GM21825 (cell line): ENCODE measurements at regions not wholly inside any gene's neighbourhood (a gene's known extent, or its start where the extent isn't known, plus 50 kb on each side); places are given as distances from the start of the nearest gene placed in this dataset.
"Not testable (repeated sequence)": the region's sequence is repeated elsewhere in the genome, so short reads cannot be mapped to it uniquely, and the experiment has no call there.

Experiments
- ATAC-seq: cut with Tn5 transposase; IDR thresholded peaks from one replicate; pipeline ENCODE4 v1.9.1; 2021; ENCODE audit warnings: mild to moderate bottlenecking, moderate library complexity; ENCODE audit not compliant: unreplicated experiment

DNA sequence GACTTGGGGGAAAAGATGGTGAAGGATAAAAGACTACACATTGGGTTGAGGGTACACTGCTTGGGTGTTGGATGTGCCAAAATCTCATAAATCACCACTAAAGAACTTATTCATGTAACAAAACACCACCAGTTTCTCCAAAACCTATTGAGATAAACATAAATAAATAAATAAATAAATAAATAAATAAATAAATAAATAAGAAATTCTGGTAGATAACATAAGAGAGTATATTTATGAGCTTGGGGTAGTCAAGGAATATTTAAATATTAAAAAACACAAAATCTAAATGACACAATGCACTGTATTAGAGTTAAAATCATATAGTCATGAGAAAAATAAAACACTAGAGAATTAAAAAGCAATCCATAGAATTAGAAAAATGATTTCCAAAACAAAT is 333.5 kb upstream of the NRG3 start:
- no peak for ATAC-seq

DNA sequence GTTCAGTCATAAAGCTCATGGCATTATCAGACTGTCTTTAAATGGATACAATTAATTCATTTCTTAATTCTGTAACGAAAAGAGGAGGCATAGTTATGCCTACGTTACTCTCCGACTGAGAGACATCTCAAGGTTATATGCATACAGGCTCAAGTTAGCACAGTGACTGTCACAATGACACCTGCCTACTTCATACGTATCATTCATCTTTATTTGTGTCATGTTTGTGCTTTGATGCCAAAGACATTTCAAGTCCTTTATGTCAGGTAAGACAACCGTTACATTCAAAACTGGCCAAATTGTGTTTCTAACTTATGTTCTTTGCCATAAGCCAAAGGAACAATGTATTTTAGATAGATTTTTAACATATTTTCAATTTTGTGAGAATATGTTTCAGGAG is 328.8 kb upstream of the NRG3 start:
- no peak for ATAC-seq

DNA sequence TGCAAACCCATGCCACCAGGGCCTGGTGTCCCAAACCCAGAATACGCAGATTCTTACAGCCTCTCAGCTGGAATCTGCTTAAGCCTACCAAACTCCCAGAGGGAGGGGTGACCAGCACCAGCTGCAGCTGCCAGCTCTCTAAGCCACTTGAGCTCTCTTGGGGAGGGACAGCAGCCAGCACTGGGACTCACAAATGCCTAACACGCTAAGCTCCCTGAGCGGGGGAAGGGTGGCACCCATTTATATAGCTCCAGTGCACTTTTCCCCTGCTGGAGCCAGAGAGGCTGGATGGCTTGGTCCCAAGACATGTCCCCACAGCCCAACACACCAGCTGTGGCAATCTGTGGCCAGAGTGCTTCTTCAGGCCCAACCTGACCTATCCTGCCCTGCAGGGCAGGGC is 326.8 kb upstream of the NRG3 start:
- no peak for ATAC-seq

DNA sequence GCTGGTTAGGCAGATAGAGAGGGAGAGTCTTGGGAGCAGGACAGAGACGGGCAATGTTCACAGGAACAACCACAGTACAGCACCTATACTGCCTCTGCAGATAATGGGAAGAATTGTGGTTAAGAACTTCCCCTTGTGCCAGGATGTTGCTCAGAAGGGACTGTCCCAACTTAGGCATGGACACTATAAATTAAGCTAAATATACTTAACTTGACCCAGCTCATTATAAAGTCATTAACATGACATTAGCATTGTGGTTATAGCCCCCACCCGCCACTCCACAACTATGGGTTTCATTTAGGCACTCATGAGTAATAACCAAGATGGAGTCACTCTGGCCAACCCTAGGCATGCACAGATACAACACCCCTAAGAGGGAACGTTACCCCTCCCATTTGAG is 310.9 kb upstream of the NRG3 start:
- ATAC-seq: no peak

DNA sequence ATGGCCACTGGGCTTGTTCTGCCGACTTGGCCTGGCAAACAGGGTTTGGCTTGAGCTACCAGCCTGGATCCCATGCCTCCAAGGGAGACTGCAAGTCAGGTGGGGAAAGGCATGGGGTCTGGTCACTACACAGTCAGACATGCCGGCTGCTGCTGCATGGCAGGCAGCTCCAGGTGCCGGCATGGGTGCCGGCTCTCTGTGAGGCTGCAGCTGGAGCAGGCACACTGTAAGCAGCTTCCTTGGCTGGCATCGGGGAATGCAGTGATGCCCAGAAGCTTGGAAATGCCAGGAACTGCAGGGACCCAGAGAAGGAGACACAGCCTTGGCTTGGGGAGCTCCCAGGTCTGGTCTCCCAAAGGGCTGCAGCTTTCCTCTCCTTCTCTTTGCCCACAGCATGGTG is 305.5 kb upstream of the NRG3 start:
- ATAC-seq: no peak

DNA sequence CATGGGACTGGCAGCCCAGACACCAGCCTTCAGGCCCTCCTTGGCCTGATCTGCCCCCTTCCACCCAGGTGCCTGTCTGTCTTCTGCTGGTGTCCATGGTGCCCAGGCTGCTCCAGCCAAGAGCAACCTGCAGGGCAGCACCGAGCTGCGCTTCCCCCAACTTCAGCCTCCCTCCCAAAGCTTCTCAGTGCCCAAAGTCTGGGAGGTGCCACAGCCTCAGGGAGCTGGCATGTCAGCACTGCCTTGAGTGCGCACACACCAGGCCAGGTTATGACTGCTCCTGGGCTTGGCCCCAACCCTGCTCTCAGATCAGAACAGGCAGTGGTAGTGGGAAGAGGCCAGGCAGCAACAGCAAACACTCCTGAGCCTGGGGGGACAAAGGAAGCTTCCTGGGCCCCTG is 304.6 kb upstream of the NRG3 start:
- no peak for ATAC-seq

DNA sequence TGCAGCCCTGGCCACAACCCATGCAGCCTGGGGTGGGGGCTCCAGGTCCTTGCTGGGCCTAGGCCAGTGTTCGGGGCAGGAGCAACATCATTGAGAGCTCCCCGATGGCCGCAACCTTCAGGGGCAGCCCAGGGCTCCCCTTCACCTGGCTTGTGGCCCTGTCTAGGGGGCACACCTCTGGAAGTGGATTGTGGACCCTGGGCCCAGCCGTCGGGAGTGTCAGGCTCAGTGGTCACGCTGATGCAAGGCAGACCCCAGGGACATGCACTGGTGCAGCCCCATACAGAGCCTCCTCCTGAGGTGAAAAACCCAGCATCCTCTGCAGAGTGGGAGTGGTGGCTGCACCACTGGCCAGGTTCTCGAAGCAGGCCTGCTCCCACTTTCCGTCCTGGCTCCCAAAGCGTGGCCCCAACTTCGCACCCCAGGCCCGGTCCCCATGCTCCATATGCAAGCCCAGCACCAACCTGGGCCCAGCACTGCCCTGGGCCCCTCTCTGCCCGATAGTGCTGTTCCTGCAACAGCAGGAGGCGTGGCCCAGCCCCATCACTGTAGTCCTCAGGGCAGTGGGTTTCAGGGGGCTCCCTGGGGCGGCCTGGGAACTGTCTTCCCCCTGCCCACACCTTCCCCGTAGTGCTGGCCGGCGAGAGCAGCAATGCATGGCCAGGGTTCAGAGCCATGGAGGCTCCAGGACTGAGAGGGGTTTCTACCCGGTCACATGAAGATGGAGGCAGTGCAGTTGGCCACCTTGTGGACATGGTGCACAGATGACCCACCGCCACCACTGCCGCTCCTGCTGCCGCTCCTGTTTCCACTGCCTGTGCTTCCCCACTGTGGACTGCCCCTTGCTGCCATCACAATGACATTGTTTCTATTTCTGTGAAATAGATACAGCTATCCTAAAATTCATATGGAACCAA is 303.9 kb upstream of the NRG3 start:
- ATAC-seq: no peak

DNA sequence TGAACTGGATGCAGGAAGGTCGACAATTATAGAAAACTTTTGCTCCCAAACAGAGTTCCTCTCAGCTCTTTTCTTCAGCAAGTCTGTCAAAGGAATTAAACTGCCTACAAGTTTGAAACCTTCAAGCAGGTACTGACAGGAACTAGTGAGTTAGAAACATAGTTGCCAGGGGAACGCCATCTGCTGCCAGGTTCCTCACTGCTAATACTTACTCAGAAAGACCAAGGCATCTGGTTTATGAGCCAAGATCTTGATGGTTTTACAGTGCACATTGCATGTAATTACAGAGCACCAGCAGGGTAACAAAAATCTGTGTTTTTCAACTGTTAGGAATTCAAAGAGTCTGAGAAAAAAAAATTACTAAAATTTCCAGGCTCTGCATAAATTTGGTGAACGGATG is 300.0 kb upstream of the NRG3 start:
- ATAC-seq: no peak

DNA sequence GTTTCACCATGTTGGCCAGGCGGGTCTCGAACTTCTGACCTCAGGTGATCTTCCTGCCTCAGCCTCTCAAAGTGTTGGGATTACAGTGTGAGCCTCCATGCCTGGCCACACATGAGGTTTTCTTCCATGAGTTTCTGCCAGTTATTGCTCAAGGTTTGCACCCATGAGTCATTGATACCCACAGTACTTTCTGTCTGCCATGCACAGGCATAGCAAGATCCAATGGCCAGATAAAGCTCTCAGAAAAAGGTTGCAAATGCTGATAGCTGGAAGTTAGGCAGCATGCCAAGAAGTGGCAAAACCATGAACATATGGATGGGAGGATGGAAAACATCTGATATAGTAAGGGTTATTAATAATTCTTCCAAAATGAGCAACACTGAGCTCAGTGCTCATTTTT is 298.7 kb upstream of the NRG3 start:
- ATAC-seq: no peak

DNA sequence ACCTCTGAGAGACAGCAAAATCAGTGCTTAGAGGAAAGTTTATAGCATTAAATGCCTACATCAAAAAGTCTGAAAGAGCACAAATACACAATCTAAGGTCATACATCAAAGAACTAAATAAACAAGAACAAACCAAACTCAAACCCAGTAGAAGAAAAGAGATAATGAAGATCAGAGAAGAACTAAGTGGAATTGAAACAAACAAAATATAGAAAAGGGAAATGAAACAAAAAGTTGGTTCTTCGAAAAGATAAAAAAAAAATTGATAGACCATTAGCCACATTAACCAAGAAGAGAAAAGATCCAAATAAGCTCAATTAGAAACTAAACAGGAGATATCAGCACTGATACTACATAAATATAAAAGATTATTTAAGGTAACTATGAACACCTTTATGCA is 280.0 kb upstream of the NRG3 start:
- no peak for ATAC-seq

DNA sequence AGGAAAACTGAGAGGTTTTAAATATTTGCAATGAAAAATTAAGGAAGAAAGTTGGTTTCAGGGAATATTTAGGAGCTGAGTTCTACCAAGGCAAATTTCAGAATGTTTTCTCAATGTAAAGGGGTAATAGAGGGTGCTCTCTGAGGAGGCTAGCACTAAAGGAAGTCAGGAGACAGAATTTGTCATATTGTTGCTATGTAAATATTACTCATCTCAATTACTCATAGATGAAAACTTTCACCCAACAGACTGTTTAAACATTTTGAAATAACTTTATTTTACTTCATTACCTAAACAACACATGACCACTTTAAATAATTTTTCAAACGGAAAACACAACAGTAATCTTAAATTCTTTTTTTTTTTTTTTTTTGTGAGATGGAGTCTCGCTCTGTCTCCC is 274.8 kb upstream of the NRG3 start:
- ATAC-seq: no peak

DNA sequence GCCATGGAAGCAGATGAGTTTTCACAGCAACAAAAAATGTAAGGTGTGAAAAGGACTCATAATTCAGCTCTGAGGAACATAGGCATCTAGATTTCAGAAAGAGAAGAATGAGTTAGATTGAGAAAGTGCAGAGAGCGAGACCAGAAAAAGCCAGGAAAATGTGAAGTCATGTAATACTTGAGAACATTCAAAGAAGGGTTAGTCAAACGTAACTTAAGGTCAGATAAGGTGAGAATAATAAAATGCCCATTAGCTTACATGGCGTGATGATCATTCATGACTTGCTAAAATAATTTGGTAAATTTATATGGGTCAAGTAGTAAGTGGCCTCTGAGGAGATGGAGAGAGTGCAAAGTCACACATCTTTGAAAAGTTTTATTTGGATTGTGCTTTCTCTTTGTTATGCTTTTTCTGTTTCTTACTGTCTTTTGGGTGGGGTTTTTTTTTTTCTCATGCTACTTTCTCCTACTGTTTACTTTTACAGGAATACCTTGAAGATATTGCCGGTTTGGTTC is 271.8 kb upstream of the NRG3 start:
- ATAC-seq: no peak

DNA sequence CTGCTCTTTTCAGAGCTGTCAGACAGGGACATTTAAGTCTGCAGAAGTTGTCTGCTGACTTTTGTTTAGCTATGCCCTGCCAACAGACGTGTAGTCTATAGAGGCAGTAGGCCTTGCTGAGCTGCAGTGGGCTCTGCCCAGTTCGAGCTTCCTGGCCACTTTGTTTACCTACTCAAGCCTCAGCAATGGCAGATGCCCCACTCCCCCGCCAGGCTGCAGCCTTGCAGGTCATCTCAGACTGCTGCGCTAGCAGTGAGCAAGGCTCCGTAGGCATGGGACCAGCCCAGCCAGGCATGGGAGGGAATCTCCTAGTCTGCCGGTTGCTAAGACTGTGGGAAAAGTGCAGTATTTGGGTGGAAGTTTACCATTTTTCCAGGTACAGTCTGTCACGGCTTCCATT is 230.5 kb upstream of the NRG3 start:
- not testable (repeated sequence) for ATAC-seq

DNA sequence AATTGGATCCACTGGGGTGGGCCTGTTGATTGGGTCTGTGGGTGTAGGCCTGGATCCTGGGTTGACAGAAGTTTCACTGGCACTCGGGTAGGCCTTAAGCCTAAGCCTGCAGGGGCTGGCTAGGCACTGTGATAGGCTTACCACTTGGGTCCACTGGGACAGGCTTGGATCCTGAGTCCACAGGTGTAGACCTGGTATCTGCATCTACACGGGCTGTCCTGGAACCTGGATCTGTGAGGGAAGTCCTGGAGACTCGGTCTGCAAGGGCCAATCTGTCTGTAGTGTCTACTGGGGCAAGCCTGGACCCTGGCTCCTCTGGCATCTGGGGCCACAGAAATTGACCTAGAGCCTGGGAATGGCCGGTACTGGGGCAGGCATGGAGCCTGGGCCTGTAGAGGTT is 219.0 kb upstream of the NRG3 start:
- ATAC-seq: no peak

DNA sequence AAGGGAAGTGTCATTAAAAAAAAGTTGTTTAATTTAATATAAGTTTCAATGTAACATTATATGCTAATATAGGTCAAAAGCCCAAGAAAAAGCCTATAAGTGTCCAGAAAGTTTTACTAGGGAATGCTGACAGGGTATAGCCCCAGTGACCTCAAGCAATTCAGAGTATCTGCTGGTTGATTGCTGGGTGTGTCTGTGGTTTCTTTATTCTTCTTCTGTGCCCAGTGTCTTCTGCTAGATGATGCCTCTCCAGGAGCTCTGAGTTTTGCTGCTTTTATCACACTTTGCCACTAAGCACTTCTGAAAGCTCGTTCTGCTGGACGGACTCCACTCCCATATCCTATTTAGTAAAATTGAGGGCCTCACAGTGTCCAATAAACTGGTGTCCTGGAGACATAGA is 212.2 kb upstream of the NRG3 start:
- no peak for ATAC-seq

DNA sequence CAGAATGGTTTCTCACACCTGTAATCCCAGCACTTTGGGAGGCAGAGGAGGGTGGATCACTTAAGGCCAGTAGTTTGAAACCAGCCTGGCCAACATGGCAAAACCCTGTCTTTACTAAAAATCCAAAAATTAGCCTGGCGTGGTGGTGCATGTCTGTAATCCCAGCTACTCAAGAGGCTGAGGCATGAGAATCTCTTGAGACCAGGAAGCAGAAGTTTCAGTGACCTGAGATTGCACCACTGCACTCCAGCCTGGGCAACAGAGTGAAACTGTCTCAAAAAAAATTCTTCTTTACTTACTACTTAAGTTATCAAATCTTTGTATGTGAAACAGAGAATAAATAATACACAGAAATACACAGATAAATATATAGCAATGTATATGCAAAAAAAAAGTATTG is 210.2 kb upstream of the NRG3 start:
- not testable (repeated sequence) for ATAC-seq

DNA sequence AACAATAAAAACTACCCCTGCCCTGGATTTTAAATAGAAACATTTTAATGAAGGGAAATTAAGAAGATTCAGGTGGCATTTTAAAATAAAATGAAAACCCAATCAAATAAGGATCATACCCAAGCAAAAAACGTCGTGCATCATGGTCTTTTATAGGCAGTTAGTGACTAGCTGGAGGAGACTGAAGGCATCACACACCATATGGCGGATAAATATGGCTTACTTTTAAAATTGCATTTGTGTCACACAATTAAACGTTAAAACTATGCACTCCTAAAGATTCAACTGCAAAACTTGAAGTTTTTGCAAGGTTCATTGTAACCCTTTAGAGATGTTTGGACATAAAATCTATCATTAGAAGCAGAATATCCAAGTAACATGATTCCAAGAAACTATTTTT is 200.1 kb upstream of the NRG3 start:
- no peak for ATAC-seq

DNA sequence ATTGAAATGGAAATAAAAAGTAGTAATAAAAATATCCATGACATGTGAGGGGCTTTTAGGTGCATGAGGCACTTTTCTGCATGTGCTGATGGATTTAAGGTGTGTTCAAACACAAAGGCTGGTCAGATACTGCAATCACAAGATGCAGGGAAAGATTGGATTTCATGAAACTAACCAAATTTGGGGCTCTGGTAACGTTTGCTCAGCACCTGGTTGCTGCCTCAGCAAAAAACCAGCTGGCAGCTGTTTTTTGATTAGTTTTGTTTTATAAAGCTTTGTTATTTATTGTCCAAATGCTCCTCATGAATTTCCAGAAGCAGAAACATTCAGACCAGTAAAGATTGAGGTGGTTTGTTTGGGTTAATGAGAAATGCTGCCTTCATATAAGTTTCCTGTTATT is 195.7 kb upstream of the NRG3 start:
- no peak for ATAC-seq

DNA sequence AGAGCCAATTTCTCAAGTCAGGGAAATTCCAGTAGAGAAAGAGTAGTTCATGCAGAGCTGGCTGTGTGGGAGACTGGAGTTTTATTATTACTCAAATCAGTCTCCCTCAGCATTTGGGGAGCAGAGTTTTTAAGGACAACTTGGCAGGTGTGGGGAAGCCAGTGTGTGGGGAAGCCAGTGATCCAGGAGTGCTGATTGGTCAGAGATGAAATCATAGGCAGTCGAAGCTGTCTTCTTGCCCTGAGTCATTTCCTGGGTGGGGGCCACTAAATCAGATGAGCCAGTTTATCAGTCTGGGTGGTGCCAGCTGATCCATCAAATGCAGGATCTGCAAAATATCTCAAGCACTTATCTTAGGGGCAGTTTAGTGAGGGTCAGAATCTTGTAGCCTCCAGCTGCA is 194.6 kb upstream of the NRG3 start:
- no peak for ATAC-seq

DNA sequence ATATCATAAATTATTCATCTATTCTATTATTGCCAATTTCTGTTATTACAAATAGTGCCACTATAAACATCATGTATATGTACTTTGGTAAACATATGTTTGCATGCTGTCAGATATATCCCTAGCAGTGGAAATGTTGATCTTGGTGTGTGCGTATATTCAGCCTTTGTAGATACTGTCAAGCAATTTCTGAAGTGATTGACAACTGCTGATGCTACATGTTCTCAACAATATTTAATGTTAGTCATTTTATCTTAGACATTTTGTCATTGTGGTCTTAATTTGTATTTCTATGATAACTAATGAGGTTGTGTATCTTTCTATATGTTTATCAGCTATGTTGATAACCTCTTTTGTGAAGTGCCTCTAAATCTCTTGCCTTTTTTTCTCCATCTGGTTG is 186.5 kb upstream of the NRG3 start:
- no peak for ATAC-seq

DNA sequence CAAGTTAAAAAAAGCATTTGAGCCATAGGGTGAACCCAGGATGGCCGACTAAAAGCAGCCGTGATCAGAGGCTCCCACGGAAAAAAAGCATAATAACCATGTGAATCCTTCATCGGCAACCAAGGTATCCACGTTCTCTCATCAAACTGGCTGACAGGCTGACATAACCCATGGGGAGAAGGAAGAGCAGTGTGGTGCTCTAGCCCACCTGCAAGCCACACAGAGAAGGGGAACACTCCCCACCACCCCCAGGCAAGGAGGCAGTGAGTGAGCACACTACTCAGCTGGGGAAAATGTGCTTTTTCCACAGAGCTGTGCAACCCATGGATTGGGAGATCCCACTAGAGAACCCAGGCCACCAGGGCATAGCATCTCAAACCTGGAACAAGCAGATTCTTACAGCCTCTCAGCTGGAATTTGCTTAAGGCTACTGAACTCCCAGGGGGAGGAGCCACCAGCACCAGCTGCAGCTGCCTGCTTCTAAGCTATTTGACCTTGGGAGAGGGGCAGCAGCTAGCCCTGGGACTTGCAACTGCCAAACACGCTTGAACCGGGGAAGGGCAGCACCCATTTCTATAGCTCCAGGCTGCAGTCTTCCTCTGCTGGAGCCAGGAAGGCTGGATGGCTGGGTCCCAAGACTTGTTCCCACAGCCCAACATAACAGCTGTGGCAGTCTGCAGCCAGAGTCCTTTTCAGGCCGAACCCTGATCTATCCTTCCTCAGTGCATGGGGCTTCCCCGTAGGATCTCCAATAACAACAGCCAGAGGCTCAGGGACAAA is 178.2 kb upstream of the NRG3 start:
- no peak for ATAC-seq

DNA sequence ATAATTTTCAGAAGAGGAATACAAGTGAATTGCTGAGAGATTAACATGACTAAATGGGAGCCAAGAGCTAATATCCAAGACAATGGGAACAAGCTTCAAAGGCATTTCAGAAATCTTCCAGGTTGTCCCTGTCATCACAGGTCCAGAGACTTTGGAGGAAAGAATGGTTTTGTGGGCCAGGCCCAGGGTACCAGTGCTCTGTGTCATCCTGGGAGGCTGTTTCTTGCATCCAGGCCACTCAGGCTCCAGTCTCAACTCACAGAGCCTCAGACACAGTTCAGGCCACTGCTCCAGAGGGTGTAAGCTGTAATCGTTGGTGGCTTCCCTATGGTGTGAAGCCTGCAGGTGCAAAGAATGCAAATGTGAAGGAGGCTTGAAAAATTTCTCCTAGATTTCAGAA is 170.4 kb upstream of the NRG3 start:
- no peak for ATAC-seq
